IPS DF 6.9 (cell line): ENCODE measurements at regions not wholly inside any gene's neighbourhood (a gene's known extent, or its start where the extent isn't known, plus 50 kb on each side); places are given as distances from the start of the nearest gene placed in this dataset.

Experiments used
- DNase-seq: peaks from one replicate; pipeline ENCODE4 v3.0.0-alpha.2; 2013; ENCODE audit warnings: low read depth, low spot score
- H3K27ac ChIP-seq: one replicate; pipeline ENCODE4 v1.5.1; 2013; ENCODE audit warnings: low read length, control low read depth
- H3K27me3 ChIP-seq: 2 replicates; pipeline ENCODE4 v1.6.1; 2013; ENCODE audit warnings: mild to moderate bottlenecking, low read length; ENCODE audit not compliant: control insufficient read depth, insufficient read depth
- H3K36me3 ChIP-seq: 2 replicates; pipeline ENCODE4 v1.6.1; 2013; ENCODE audit warnings: low read length; ENCODE audit not compliant: control insufficient read depth, insufficient read depth
- H3K4me1 ChIP-seq: 2 replicates; pipeline ENCODE4 v1.6.1; 2013; ENCODE audit warnings: low read length; ENCODE audit not compliant: control insufficient read depth, insufficient read depth
- H3K4me3 ChIP-seq: 2 replicates; pipeline ENCODE4 v1.5.1; 2013; ENCODE audit warnings: mild to moderate bottlenecking, low read length
- H3K9me3 ChIP-seq: 2 replicates; pipeline ENCODE4 v1.6.1; 2013; ENCODE audit warnings: low read length, inconsistent platforms; ENCODE audit not compliant: control insufficient read depth, insufficient read depth
- WGBS: extraction: QIAGEN DNeasy Blood & Tissue Kit; methylation state at CpG from one replicate; pipeline ENCODE4 v1.1.7; 2013; ENCODE audit warnings: mixed read lengths, missing lambda C conversion rate; ENCODE audit not compliant: insufficient read length, insufficient coverage; 5-methylcytosine and 5-hydroxymethylcytosine counted together

DNA sequence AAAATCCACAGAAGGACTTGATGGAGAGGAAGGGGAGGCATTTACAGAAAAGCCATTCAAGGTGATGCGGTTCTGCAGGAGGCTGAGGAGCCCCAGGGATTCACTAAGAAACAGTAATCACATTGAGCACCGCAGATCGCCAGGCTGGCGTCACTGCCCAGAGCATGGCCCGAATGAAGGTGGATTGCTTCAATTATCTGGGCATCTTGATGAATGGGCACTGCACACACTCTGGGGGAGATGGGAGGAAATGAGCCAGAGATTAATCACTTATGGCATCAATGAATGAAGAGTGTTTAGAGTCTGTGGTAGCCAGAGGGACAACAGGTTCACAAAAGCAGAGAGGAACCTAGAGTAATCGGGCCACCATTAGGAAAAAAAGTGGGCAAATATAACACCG is 292.1 kb downstream of the ZEB1 start:
- WGBS: no CpG with 5 or more reads among the region's 7 CpGs
- H3K27me3 ChIP-seq: no peaks in the 10 kb centered on the region
- no peaks in the 10 kb centered on the region for H3K4me1 ChIP-seq
- H3K4me3 ChIP-seq: no peak overlapping the region
- no peaks in the 10 kb centered on the region for H3K9me3 ChIP-seq
- no peaks in the 10 kb centered on the region for H3K36me3 ChIP-seq
- no peak for DNase-seq
- H3K27ac ChIP-seq: no peak overlapping the region

- Histone ChIP-seq H3K27me3 (no peaks in the 10 kb centered on the region), H3K27ac (no peak overlapping the region), H3K4me3 (no peak overlapping the region), H3K4me1 (peaks cover 4% of the 10 kb centered on the region; the same call in 1 of the 2 replicates), H3K9me3 (no peaks in the 10 kb centered on the region), H3K36me3 (no peaks in the 10 kb centered on the region)
- no peak for DNase-seq
- no CpG with 5 or more reads among the region's 3 CpGs for WGBS
Observed at GRCh38 chr10:31607481-31607880, 288.5 kb downstream of the ZEB1 start.

GRCh38 chr10:31606841-31607240 is 287.8 kb downstream of the ZEB1 start:
- H3K4me3 ChIP-seq: no peak overlapping the region
- H3K27me3 ChIP-seq: no peaks in the 10 kb centered on the region
- H3K27ac ChIP-seq: no peak overlapping the region

DNA sequence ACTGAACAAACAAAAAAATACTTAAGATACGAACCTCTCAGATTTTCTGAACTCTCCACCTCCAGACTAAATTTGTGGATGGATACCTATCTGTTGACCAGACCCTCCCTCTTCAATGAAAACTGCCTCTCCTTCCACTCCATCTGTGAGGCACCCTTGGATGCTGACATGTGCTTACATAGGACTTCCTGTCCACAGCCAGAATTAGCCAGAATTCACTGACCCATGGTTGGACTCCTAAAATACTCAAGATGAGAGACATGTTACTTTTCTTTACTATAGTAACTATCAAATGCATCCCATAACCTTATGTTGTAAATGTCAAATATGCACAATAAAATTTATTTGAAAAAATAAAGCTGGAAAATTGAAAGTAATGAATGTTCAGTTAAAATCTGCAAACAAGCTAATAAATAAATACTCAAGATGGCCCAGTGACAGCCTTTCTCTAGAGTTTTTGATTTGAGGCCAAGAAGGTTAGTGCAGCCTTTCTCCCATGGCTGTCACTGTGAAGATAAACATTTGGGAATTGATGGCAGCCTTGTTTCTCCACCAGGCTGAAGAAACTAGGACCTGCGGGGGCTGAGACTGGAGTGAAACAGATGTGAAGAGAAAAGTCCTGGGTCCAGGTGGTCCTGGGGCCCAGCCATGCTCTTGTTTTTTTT is 287.0 kb downstream of the ZEB1 start:
- 100% methylated on average over 1 of the region's 2 CpGs for WGBS
- no peaks in the 10 kb centered on the region for H3K9me3 ChIP-seq
- no peak overlapping the region for H3K4me3 ChIP-seq
- H3K27ac ChIP-seq: no peak overlapping the region
- H3K36me3 ChIP-seq: no peaks in the 10 kb centered on the region
- no peak for DNase-seq
- H3K4me1 ChIP-seq: peaks cover 4% of the 10 kb centered on the region; the same call in 1 of the 2 replicates
- H3K27me3 ChIP-seq: no peaks in the 10 kb centered on the region

More at GRCh38 chr10:31606841-31607240, 287.8 kb downstream of the ZEB1 start:
- no peak for DNase-seq
- Histone ChIP-seq H3K4me1 (peaks cover 4% of the 10 kb centered on the region; the same call in 1 of the 2 replicates), H3K9me3 (no peaks in the 10 kb centered on the region), H3K36me3 (no peaks in the 10 kb centered on the region)

DNA sequence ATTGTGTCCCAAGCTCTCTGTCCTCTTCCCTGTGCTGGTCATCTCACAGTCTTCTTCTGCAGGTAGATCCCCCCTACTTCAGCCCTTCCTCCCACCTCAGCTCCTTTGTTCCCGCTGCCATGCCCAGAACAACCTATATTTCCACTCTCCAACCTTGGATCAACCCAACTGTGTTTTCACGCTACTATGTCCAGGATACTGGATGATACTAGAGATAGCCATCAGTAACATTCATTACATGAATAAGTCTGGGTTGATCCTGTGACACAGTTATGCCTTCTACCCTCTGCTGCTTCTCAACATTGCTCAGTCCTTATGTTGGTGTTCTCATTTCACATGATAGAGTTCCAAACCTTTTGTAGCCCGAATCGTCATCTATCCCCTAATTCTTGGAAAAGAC is 286.4 kb downstream of the ZEB1 start:
- H3K9me3 ChIP-seq: no peaks in the 10 kb centered on the region
- no peak overlapping the region for H3K27ac ChIP-seq
- H3K4me3 ChIP-seq: no peak overlapping the region
- DNase-seq: no peak
- no CpG with 5 or more reads among the region's 4 CpGs for WGBS
- H3K27me3 ChIP-seq: no peaks in the 10 kb centered on the region
- H3K36me3 ChIP-seq: no peaks in the 10 kb centered on the region
- peaks cover 4% of the 10 kb centered on the region; the same call in 1 of the 2 replicates for H3K4me1 ChIP-seq

GRCh38 chr10:31604646-31605170 is 285.7 kb downstream of the ZEB1 start:
- Histone ChIP-seq H3K4me1 (peaks cover 4% of the 10 kb centered on the region; the same call in 1 of the 2 replicates), H3K36me3 (no peaks in the 10 kb centered on the region), H3K9me3 (no peaks in the 10 kb centered on the region), H3K27me3 (no peaks in the 10 kb centered on the region), H3K27ac (no peak overlapping the region), H3K4me3 (no peak overlapping the region)
- DNase-seq: no peak
- no CpG with 5 or more reads among the region's 4 CpGs for WGBS

DNA sequence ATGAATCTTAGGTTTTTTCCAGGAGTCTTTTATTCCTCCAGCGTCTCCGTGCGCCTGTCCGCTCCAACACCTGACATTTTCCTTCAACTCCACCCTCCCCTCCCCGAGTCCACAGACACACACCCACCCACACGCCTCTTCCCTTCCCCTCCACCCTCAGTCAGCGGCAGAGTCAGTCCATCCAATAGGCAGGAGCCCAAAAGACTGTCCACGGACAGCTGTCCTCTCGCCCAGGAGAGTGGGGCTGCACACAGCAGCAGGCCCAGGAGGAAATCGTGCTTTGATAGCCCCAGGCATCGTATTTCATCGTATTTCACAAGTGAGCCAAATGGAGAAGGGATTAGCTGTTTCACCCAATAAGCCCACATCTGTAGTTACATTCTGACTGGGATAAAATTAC is 285.1 kb downstream of the ZEB1 start:
- WGBS: no CpG with 5 or more reads among the region's 12 CpGs
- H3K4me3 ChIP-seq: no peak overlapping the region
- H3K27me3 ChIP-seq: no peaks in the 10 kb centered on the region
- H3K4me1 ChIP-seq: peaks cover 4% of the 10 kb centered on the region; the same call in 1 of the 2 replicates
- no peak overlapping the region for H3K27ac ChIP-seq
- no peaks in the 10 kb centered on the region for H3K9me3 ChIP-seq
- DNase-seq: no peak
- H3K36me3 ChIP-seq: no peaks in the 10 kb centered on the region

GRCh38 chr10:31603235-31604087 is 284.4 kb downstream of the ZEB1 start:
- no CpG with 5 or more reads among the region's 68 CpGs for WGBS
- Histone ChIP-seq H3K9me3 (no peaks in the 10 kb centered on the region), H3K36me3 (no peaks in the 10 kb centered on the region), H3K27ac (no peak overlapping the region), H3K4me1 (peaks cover 4% of the 10 kb centered on the region; the same call in 1 of the 2 replicates), H3K4me3 (peak overlapping the region; percentile 61; the same call in 1 of the 2 replicates), H3K27me3 (no peaks in the 10 kb centered on the region)
- peak; percentile 96 for DNase-seq

GRCh38 chr10:31602541-31603234 is 283.7 kb downstream of the ZEB1 start:
- no CpG with 5 or more reads among the region's 22 CpGs for WGBS
- no peak overlapping the region for H3K27ac ChIP-seq
- H3K27me3 ChIP-seq: no peaks in the 10 kb centered on the region
- H3K36me3 ChIP-seq: no peaks in the 10 kb centered on the region
- DNase-seq: no peak
- no peaks in the 10 kb centered on the region for H3K9me3 ChIP-seq
- H3K4me1 ChIP-seq: peaks cover 4% of the 10 kb centered on the region; the same call in 1 of the 2 replicates
- H3K4me3 ChIP-seq: peak overlapping the region; percentile 61; the same call in 1 of the 2 replicates

GRCh38 chr10:31601136-31601535 is 282.1 kb downstream of the ZEB1 start:
- peaks cover 4% of the 10 kb centered on the region; the same call in 1 of the 2 replicates for H3K4me1 ChIP-seq
- no peaks in the 10 kb centered on the region for H3K36me3 ChIP-seq
- no CpG with 5 or more reads among the region's 3 CpGs for WGBS
- H3K27ac ChIP-seq: no peak overlapping the region
- no peaks in the 10 kb centered on the region for H3K27me3 ChIP-seq
- no peak for DNase-seq
- H3K9me3 ChIP-seq: no peaks in the 10 kb centered on the region
- H3K4me3 ChIP-seq: no peak overlapping the region
